ENCODE measurements at regions not wholly inside any gene's neighbourhood (a gene's known extent, or its start where the extent isn't known, plus 50 kb on each side); places are given as distances from the start of the nearest gene placed in this dataset.

DNA sequence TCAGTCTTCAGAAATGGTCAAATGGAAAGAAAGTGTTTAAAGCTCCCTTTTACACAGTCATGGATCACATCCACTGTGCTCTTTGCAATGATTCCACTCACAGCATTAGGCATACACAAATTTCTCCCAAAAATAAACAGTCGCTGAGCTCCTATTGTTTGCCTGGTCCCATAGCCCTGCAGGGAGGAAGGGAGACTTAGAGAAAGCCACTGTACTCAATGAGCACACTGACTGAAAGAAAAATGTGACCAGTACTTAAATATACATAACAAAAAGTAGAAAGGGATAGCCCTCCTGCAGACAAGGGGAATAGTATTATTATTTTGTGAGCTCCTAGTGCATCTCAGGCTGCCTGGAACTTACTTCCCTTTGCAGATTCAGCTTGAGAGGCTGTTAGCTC lies 853.2 kb downstream of the GRID1 start:
- no peak overlapping the region for H3K4me3 ChIP-seq (ENCODE audit: low read depth, low read length)
- DNase-seq (ENCODE audit: low read depth): no peak
- TF ChIP-seq, protein P1, sequence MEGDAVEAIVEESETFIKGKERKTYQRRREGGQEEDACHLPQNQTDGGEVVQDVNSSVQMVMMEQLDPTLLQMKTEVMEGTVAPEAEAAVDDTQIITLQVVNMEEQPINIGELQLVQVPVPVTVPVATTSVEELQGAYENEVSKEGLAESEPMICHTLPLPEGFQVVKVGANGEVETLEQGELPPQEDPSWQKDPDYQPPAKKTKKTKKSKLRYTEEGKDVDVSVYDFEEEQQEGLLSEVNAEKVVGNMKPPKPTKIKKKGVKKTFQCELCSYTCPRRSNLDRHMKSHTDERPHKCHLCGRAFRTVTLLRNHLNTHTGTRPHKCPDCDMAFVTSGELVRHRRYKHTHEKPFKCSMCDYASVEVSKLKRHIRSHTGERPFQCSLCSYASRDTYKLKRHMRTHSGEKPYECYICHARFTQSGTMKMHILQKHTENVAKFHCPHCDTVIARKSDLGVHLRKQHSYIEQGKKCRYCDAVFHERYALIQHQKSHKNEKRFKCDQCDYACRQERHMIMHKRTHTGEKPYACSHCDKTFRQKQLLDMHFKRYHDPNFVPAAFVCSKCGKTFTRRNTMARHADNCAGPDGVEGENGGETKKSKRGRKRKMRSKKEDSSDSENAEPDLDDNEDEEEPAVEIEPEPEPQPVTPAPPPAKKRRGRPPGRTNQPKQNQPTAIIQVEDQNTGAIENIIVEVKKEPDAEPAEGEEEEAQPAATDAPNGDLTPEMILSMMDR (IDR thresholded peaks at IDR 0.05; ENCODE audit: low read depth, low read length): no peak
- TF ChIP-seq POLR2A (IDR thresholded peaks at IDR 0.05; ENCODE audit: extremely low read depth, insufficient read length) (no peak), MYC (IDR thresholded peaks at IDR 0.05; ENCODE audit: low read depth, low read length) (no peak)
- TF ChIP-seq, protein P2, sequence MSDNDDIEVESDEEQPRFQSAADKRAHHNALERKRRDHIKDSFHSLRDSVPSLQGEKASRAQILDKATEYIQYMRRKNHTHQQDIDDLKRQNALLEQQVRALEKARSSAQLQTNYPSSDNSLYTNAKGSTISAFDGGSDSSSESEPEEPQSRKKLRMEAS (IDR thresholded peaks at IDR 0.05; ENCODE audit: low read depth, low read length): no peak

DNA sequence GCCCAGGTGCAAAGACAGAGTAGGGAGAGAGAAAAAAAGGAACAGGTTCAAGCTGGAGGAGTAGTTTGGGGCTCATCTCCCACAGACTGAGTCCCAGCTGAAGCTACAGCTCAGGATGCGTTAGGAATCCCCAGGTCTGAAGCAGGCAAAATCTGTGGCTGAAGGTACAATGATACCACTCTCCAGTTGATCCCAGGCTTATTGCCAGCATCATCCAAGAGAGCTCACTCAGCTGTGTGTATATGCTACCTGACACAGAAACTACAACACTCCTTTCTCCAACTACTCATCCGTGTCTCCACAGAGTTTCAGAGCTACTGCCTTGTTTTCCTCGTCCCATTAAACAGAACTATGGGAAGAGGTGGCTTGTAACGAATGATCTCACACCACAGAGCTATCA lies 851.3 kb downstream of the GRID1 start:
- no peak for DNase-seq (ENCODE audit: low read depth)

DNA sequence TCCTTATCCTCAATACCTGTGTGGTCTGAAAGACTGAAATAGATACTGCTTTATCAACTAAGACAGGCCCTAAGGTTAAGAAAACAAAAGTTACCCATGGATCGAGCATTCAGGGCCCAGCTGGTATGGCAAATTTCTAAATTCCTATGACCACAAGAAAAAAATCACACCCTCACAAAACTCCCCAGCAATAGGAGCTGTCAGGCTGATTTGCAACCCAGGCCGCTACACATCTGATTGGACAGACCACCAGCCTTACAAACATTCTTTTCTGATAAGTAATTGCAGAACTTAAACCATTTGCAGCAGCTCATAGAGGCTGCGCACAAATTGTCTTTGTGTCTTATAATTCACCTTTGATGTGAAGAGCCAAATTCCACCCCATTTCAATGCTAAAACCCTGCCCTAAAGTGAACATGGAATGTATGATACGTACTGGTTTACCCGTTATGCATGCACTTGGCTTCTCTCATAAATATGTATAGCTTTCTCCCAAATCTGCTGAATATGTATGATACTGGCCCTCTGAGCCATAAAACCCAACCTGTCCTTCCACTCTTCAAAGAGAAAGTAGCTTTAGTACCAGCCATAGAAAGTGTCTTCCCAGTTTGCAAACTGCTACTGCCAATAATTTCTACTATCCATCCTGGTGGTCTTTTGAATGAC lies 842.5 kb downstream of the GRID1 start:
- no peak for DNase-seq (ENCODE audit: low read depth)
- no peak overlapping the region for H3K4me3 ChIP-seq (ENCODE audit: low read depth, low read length)
- TF ChIP-seq MYC (IDR thresholded peaks at IDR 0.05; ENCODE audit: low read depth, low read length) (no peak), POLR2A (IDR thresholded peaks at IDR 0.05; ENCODE audit: extremely low read depth, insufficient read length) (no peak)
- TF ChIP-seq, protein P2 (IDR thresholded peaks at IDR 0.05; ENCODE audit: low read depth, low read length): no peak
- TF ChIP-seq, protein P1 (IDR thresholded peaks at IDR 0.05; ENCODE audit: low read depth, low read length): no peak

More for the DNA sequence above, 851.3 kb downstream of the GRID1 start:
- TF ChIP-seq MYC (IDR thresholded peaks at IDR 0.05; ENCODE audit: low read depth, low read length) (no peak), POLR2A (IDR thresholded peaks at IDR 0.05; ENCODE audit: extremely low read depth, insufficient read length) (no peak)
- TF ChIP-seq, protein P2 (IDR thresholded peaks at IDR 0.05; ENCODE audit: low read depth, low read length): no peak
- TF ChIP-seq, protein P1 (IDR thresholded peaks at IDR 0.05; ENCODE audit: low read depth, low read length): no peak
- H3K4me3 ChIP-seq (ENCODE audit: low read depth, low read length): no peak overlapping the region

DNA sequence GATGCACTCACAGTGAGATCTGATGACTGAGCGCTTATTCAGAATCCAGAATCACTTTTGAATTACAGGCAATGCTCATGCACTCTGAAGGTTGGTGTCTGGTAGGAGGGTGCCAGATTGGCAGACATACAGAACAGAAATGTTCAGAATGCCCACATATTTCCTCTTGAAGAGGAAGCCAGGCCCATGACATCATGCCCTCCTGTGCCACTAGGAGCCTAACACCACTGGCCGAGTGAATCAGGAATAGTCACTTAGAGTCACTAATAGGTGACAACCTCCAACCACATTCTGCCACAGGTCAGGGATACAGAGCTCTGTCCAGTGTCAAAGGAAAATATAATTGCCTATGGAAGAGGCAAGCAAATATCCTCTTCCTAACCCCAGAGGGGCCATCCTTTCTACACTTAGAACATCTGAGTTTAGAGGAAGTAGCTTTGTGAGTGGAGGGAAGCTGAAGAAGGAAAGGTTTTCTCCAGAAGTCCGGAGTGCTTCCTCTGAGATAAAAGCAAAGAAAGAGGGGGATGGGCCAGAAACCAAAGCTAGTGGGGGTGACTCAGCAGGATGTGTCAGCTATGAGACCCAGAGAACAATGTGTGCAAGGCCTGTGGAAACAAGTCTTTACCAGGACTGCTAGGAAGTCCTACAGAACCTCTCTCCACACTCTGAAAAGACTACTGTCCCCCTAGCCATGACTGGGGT lies 838.8 kb downstream of the GRID1 start:
- TF ChIP-seq MYC (IDR thresholded peaks at IDR 0.05; ENCODE audit: low read depth, low read length): no peak
- TF ChIP-seq, protein P2 (IDR thresholded peaks at IDR 0.05; ENCODE audit: low read depth, low read length): no peak
- TF ChIP-seq POLR2A (IDR thresholded peaks at IDR 0.05; ENCODE audit: extremely low read depth, insufficient read length): no peak
- TF ChIP-seq, protein P1 (IDR thresholded peaks at IDR 0.05; ENCODE audit: low read depth, low read length): no peak
- peak; percentile 11 for DNase-seq (ENCODE audit: low read depth)
- H3K4me3 ChIP-seq (ENCODE audit: low read depth, low read length): no peak overlapping the region

DNA sequence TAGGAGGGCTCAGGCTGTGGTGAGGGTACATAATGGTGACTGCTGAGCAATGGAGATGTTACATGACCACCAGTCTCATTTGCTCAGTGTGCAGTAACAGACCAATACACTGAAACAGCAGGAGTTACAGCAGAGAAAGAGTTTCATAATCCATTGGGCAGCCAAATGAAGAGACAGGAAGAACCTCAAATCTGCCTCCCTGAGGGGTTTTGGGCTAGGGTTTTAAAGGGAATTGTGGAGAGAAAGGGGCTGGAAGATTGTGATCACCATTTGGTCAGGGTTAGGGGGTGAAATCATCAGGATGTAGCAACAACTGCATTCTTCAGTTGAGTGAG lies 838.3 kb downstream of the GRID1 start:
- DNase-seq (ENCODE audit: low read depth): no peak
- H3K4me3 ChIP-seq (ENCODE audit: low read depth, low read length): no peak overlapping the region
- TF ChIP-seq POLR2A (IDR thresholded peaks at IDR 0.05; ENCODE audit: extremely low read depth, insufficient read length): no peak
- TF ChIP-seq MYC (IDR thresholded peaks at IDR 0.05; ENCODE audit: low read depth, low read length): no peak
- TF ChIP-seq, protein P2 (IDR thresholded peaks at IDR 0.05; ENCODE audit: low read depth, low read length): no peak
- TF ChIP-seq, protein P1 (IDR thresholded peaks at IDR 0.05; ENCODE audit: low read depth, low read length): no peak
